Ovary (tissue), 7 donors: ENCODE measurements at regions not wholly inside any gene's neighbourhood (a gene's known extent, or its start where the extent isn't known, plus 50 kb on each side); places are given as distances from the start of the nearest gene placed in this dataset.
"Not testable (repeated sequence)": the region's sequence is repeated elsewhere in the genome, so short reads cannot be mapped to it uniquely, and the experiment has no call there.

Experiments used
- DNase-seq, 5 donors: peaks; one replicate each; pipeline ENCODE4 v3.0.0-alpha.2; 2019 to 2020
- H3K27ac ChIP-seq, 2 donors: fragments of 200-600 bp; one replicate each; pipeline versions ENCODE4 v1.5.1 to v1.8.0; 2019 to 2022
- H3K27me3 ChIP-seq: fragments of 200-600 bp; one replicate; pipeline ENCODE4 v1.8.0; 2022
- H3K36me3 ChIP-seq: fragments of 200-600 bp; sonication (generic); one replicate; pipeline ENCODE4 v1.5.1; 2019
- H3K4me1 ChIP-seq: one replicate; pipeline ENCODE4 v1.8.1; 2013; ENCODE audit warnings: mild to moderate bottlenecking, moderate library complexity; ENCODE audit not compliant: insufficient read depth
- H3K4me3 ChIP-seq: fragments of 200-600 bp; sonication (generic); one replicate; pipeline ENCODE4 v1.5.1; 2017
- H3K9me3 ChIP-seq, 2 donors: fragments of 200-600 bp in 1 of 2; sonication (generic) in 1 of 2; one replicate each; pipeline versions ENCODE4 v1.5.1 to v1.8.1; 2013 to 2019; ENCODE audit warnings: mild to moderate bottlenecking in 1 of 2, moderate library complexity in 1 of 2
- WGBS, 3 donors: extraction: QIAGEN DNeasy Blood & Tissue Kit in 1 of 3; methylation state at CpG; one replicate each; pipeline versions ENCODE4 v1.1.5 to v1.1.7; 2013 to 2017; 5-methylcytosine and 5-hydroxymethylcytosine counted together
- intact Hi-C, 4 donors: fragments of 100-400 bp; cut with DNase I; formaldehyde crosslinking; loops; one replicate each; pipeline versions ENCODE4 v1.11.0 to v1.15.1; 2022 to 2023
- donor health status: DM: no; HTN: no; CAD: no; lungs with moderate emphysema.
- donor health status: DM: no; HTN: no; CAD: no.
- donor health status: Bipolar disorder and iron deficiency.
- donor health status: DM: no; HTN: no; CAD: no.
- donor health status: DM: yes; HTN: yes; CAD: no.

DNA sequence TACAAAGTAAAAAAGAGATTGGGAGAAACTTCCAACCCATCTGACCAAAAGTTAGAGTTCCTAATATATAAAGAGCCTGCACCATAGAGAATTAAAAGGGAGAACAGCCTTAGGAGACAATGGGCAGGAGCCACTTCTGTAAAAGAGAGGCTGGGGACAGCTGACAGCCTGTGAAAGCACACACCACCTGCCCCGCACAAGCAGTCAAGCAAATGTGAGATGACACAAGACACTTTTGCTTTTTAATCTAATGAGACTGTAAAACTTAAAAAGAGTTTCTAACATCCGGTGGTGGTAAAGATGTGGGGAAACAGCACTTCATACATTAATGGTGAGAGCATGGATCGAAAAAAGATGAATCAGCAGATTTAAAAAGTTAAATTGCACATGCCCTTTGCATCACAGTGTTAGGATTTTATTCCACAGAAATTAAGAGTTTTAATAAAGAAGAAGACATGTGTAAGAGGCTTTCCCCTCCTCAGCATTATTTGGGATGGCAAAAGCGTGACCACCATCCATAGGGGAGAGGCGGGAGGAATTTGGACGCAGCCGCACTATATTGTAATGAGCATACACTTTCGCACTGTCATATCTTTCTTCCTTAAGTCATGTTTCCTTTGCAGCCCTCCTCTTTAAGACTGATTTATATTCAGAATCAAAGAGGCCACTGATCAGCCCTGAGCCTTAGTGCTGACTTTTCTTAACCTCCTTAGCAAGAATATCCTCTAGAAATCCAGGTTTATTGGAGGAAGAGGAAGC is 322.2 kb upstream of the CHRNA7 start:
- DNase-seq, H3K4me1 ChIP-seq, H3K27me3 ChIP-seq, H3K36me3 ChIP-seq, H3K4me3 ChIP-seq, intact Hi-C loops, H3K27ac ChIP-seq, H3K9me3 ChIP-seq: not testable (repeated sequence)
- 85 to 88% (median 88%) methylated on average over 2 to 3 of the region's 8 CpGs for WGBS, 3 donors

DNA sequence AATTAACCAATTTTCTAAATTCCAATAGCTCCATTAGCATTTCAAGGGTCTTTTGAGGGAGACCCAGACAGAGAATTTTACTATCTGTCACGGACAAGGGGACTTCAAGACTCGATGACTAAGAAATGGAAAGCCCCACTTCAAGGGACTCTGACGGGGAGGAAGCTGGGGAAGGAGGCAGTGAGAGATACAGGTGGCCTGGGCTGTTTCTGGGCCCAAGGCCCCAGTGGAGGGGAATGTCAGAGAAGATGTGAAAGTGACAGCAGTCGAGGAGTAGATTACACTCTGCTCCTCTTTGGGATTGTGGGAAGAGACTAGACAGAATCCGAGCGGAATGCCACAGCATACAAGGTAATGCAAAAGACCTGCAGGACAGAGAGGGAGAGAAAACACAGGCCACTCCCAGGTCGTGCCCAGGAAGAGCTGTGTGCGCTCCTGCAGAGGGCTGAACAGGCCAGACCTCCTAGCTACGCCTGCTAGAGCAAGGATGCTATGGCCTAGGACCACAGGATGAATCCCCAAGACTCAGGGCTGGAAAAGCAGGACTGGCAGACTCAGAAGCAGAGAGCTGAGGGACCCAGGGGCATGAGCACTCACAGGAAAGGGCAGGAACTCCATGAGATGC is 321.5 kb upstream of the CHRNA7 start:
- DNase-seq, H3K27ac ChIP-seq, H3K4me1 ChIP-seq, H3K27me3 ChIP-seq, H3K36me3 ChIP-seq, H3K9me3 ChIP-seq, intact Hi-C loops, H3K4me3 ChIP-seq: not testable (repeated sequence)
- WGBS, 3 donors, result 67 to 76% (median 74%) methylated on average over 5 to 6 of the region's 9 CpGs

DNA sequence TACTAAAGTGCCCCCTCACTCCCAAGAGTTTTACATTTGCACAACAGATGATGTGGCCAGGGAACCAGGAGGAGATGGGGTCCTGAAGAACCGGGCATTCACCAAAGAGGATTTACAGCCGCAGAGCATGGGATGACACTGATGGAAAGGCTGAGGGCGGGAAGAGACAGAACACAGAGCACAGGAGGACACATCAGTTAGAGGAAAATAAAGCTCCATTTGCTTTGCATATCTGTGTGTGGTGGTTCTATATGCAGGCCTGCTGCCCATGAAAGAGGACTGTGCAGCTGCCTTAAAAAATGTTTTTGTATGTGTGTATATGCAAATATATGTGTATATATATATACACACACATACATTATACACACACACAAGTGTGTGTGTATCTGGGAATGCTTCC is 320.8 kb upstream of the CHRNA7 start:
- intact Hi-C loops, H3K36me3 ChIP-seq, H3K4me3 ChIP-seq, H3K27ac ChIP-seq, H3K4me1 ChIP-seq, DNase-seq, H3K27me3 ChIP-seq, H3K9me3 ChIP-seq: not testable (repeated sequence)
- WGBS, 3 donors, result 62 to 80% methylated on average over 1 to 2 of the region's 3 CpGs; no CpG with 5 or more reads in 1 of the 3 donors

- H3K4me1 ChIP-seq, H3K36me3 ChIP-seq, H3K9me3 ChIP-seq, intact Hi-C loops, H3K27ac ChIP-seq, DNase-seq, H3K4me3 ChIP-seq, H3K27me3 ChIP-seq: not testable (repeated sequence)
- WGBS, 3 donors, result 89 to 96% (median 90%) methylated on average over 4 of the region's 4 CpGs
Measured at GRCh38 chr15:31710806-31711205, 319.5 kb upstream of the CHRNA7 start.

GRCh38 chr15:31715208-31715607 is 315.1 kb upstream of the CHRNA7 start:
- H3K27ac ChIP-seq, DNase-seq, intact Hi-C loops, H3K27me3 ChIP-seq, H3K9me3 ChIP-seq, H3K36me3 ChIP-seq, H3K4me3 ChIP-seq, H3K4me1 ChIP-seq: not testable (repeated sequence)
- 0 to 33% (median 27%) methylated on average over 1 to 3 of the region's 3 CpGs for WGBS, 3 donors

- intact Hi-C loops, result not testable (repeated sequence)
Measured at GRCh38 chr15:31718625-31719024, 311.7 kb upstream of the CHRNA7 start.

DNA sequence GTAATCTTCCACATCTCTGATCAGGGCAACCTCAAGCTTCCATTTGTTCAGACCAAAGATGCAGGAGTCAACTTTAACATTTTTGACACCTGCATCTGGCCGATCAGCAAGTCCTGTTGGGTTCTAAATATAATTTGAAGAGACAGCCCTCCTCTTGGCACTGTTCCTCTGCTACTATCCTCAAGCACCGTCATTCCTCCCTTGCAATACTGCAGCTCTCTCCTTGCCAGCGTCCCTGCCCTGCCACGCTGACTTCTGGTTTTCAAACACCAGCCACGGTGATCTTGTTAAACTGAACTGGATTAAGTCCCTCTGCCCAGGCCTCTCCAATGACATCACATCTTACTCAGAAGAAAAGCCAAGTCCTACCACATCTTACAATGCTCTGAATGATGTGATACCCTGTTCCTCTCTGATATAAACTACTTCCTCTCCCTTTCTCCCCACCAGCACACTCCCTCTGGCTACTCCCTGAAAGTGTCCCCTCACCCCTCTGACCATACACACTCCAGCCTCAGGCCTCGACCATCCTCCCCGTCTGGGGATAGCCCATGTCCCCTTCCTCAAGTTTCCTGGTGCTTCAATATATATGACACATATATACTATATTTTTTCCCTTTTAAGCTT is 310.8 kb upstream of the CHRNA7 start:
- H3K9me3 ChIP-seq, intact Hi-C loops, H3K27ac ChIP-seq, DNase-seq, H3K4me3 ChIP-seq, H3K27me3 ChIP-seq, H3K4me1 ChIP-seq, H3K36me3 ChIP-seq: not testable (repeated sequence)
- 19 to 28% (median 22%) methylated on average over 7 of the region's 7 CpGs for WGBS, 3 donors

More at GRCh38 chr15:31718625-31719024, 311.7 kb upstream of the CHRNA7 start:
- H3K4me1 ChIP-seq, DNase-seq, H3K27ac ChIP-seq, H3K4me3 ChIP-seq, H3K36me3 ChIP-seq, H3K9me3 ChIP-seq, H3K27me3 ChIP-seq: not testable (repeated sequence)
- 40% methylated on average over 1 of the region's 1 CpG; no CpG with 5 or more reads in 2 of the 3 donors for WGBS, 3 donors

- DNase-seq, H3K27me3 ChIP-seq, H3K4me1 ChIP-seq, intact Hi-C loops, H3K36me3 ChIP-seq, H3K27ac ChIP-seq, H3K4me3 ChIP-seq, H3K9me3 ChIP-seq: not testable (repeated sequence)
- WGBS, 3 donors, result 89 to 96% (median 92%) methylated on average over 10 of the region's 10 CpGs
Measured at GRCh38 chr15:31723019-31723418, 307.3 kb upstream of the CHRNA7 start.

GRCh38 chr15:31724903-31725302 is 305.4 kb upstream of the CHRNA7 start:
- WGBS, 3 donors, result 80 to 90% (median 88%) methylated on average over 5 of the region's 5 CpGs
- H3K27me3 ChIP-seq, H3K27ac ChIP-seq, H3K4me1 ChIP-seq, H3K36me3 ChIP-seq, intact Hi-C loops, DNase-seq, H3K9me3 ChIP-seq, H3K4me3 ChIP-seq: not testable (repeated sequence)

GRCh38 chr15:31725619-31726018 is 304.7 kb upstream of the CHRNA7 start:
- intact Hi-C loops, H3K4me1 ChIP-seq, H3K36me3 ChIP-seq, H3K27me3 ChIP-seq, DNase-seq, H3K4me3 ChIP-seq, H3K9me3 ChIP-seq, H3K27ac ChIP-seq: not testable (repeated sequence)
- WGBS, 3 donors, result 79 to 87% (median 83%) methylated on average over 3 of the region's 3 CpGs
